ENCODE measurements at regions not wholly inside any gene's neighbourhood (a gene's known extent, or its start where the extent isn't known, plus 50 kb on each side); places are given as distances from the start of the nearest gene placed in this dataset.

DNA sequence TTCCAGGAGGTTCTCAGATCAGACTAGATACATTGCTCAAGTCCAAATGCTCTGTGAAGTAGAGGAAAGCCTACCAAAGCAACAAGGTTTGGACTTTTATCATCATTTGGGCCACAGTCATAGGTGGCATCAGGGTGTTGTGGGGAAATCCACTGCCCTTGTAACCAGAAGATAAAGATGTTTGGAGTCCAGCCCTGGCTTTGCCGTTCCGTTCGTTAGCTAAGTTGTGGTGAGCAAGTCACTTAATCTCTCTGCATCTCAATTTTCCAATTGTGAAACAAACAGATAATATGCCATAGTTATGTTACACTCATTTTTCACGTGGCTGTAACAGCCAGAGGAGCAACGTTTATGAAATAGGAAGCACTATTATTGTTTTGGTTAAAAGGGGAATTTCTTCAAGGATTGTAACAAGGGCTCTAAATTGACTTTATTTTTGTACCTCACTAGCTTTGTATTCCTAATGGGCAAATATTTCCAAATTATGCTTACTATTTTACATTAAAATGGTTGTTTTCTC is 125.6 kb downstream of the CD47 start:
- Histone ChIP-seq H3K4me1 (ENCODE audit: insufficient read depth, low read length) (no peaks in the 10 kb centered on the region; the same call in 1 of the 2 replicates), H3K4me2 (ENCODE audit: insufficient read depth, insufficient read length, low read length) (no peak overlapping the region), H2BK12ac (ENCODE audit: insufficient read length, low read depth, low read length) (no peak overlapping the region), H2BK120ac (ENCODE audit: low read depth, low read length, poor library complexity, severe bottlenecking) (no peak overlapping the region), H3K23ac (ENCODE audit: insufficient read length, low read depth, low read length) (no peak overlapping the region), H2AFZ (ENCODE audit: low read length) (no peak overlapping the region), H3K9me3 (ENCODE audit: control insufficient read depth, low read depth, low read length) (no peaks in the 10 kb centered on the region), H3K18ac (ENCODE audit: insufficient read length, low read depth, low read length) (no peak overlapping the region), H4K8ac (replicated peaks; ENCODE audit: insufficient read length, low read depth, low read length) (no peak overlapping the region), H3K4ac (ENCODE audit: low read depth, low read length) (no peak overlapping the region), H3K27ac (ENCODE audit: insufficient read length, low read depth, low read length) (no peak overlapping the region), H4K20me1 (ENCODE audit: control insufficient read depth, insufficient read depth, insufficient read length) (no peaks in the 10 kb centered on the region), H2BK15ac (ENCODE audit: low read depth, low read length) (no peak overlapping the region), H3K27me3 (ENCODE audit: insufficient read depth, low read length) (no peaks in the 10 kb centered on the region), H4K91ac (ENCODE audit: insufficient read length, low read depth, low read length) (no peak overlapping the region), H3K79me1 (ENCODE audit: insufficient read depth, low read depth, low read length, poor library complexity, severe bottlenecking) (no peaks in the 10 kb centered on the region), H3K23me2 (ENCODE audit: insufficient read length, low read depth, low read length, poor library complexity, severe bottlenecking) (no peaks in the 10 kb centered on the region), H2BK20ac (ENCODE audit: low read depth, low read length, poor library complexity, severe bottlenecking) (no peak overlapping the region), H3T11ph (ENCODE audit: low read length) (no peak overlapping the region), H3K79me2 (ENCODE audit: insufficient read depth, low read length) (no peaks in the 10 kb centered on the region), H3K9ac (ENCODE audit: extremely low read depth, insufficient read length, low read length) (no peak overlapping the region), H3K56ac (ENCODE audit: insufficient read length, low read depth, low read length) (no peak overlapping the region), H2AK5ac (ENCODE audit: insufficient read length, low read length) (no peak overlapping the region), H2BK5ac (ENCODE audit: insufficient read length, low read length) (no peak overlapping the region), H4K5ac (ENCODE audit: insufficient read length, low read depth, low read length) (no peak overlapping the region), H3K14ac (ENCODE audit: insufficient read depth, low read length) (no peak overlapping the region)
- Mint-ChIP-seq H3K36me3 (ENCODE audit: insufficient read depth in 1 of 3, low read depth in 3 of 3) (no peaks in the 10 kb centered on the region), H3K27ac (no peak overlapping the region), H3K9me3 (no peaks in the 10 kb centered on the region), H3K4me1 (peaks cover 15 to 19% of the 10 kb centered on the region in 2 experiments), H3K27me3 (ENCODE audit: low read depth) (no peaks in the 10 kb centered on the region), H3K4me3 (no peak overlapping the region)
- TF ChIP-seq, protein P1, sequence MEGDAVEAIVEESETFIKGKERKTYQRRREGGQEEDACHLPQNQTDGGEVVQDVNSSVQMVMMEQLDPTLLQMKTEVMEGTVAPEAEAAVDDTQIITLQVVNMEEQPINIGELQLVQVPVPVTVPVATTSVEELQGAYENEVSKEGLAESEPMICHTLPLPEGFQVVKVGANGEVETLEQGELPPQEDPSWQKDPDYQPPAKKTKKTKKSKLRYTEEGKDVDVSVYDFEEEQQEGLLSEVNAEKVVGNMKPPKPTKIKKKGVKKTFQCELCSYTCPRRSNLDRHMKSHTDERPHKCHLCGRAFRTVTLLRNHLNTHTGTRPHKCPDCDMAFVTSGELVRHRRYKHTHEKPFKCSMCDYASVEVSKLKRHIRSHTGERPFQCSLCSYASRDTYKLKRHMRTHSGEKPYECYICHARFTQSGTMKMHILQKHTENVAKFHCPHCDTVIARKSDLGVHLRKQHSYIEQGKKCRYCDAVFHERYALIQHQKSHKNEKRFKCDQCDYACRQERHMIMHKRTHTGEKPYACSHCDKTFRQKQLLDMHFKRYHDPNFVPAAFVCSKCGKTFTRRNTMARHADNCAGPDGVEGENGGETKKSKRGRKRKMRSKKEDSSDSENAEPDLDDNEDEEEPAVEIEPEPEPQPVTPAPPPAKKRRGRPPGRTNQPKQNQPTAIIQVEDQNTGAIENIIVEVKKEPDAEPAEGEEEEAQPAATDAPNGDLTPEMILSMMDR (conservative IDR thresholded peaks at IDR 0.05), result no peak
- DNase-seq, result no peak
- no CpG with 5 or more reads among the region's 5 CpGs for WGBS (ENCODE audit: extremely low coverage, insufficient read length, low lambda C conversion rate)

Measured in H9 (cell line).